ENCODE measurements at regions not wholly inside any gene's neighbourhood (a gene's known extent, or its start where the extent isn't known, plus 50 kb on each side); places are given as distances from the start of the nearest gene placed in this dataset.

DNA sequence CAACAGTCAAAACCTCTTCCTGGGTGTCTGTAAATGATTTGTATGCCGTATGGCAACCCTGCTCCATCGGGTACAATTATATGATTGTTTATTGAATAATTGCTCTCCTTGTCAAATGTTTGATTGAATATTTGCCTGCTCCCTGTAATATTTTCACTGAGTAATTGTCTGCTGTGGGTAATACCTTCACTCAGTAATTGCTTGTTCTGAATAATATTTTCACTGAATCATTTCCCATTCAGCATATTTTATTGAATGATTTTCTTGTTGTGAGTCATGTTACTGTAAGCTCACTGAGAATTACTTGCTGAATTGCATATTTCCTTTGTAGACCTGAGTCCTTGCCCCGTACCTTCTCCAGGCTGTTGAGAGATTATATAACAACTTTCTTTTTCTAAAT, 535.2 kb downstream of the METTL4 start:
- ChIA-PET CTCF (interaction anchor here (1.2 kb wide), 1 partner anchor 16 kb away, joined by 3 read pairs; no protein-coding TSS in a partner anchor), POLR2A (no interaction called here)
- no peak overlapping the region for H3K27ac Mint-ChIP-seq
- H3K4me3 Mint-ChIP-seq: no peak overlapping the region
- ATAC-seq (no peak), DNase-seq (no peak)
- no peaks in the 10 kb centered on the region for H3K27me3 Mint-ChIP-seq (ENCODE audit: low read depth)
- H3K9me3 Mint-ChIP-seq (ENCODE audit: insufficient read depth): no peaks in the 10 kb centered on the region
- H3K4me1 Mint-ChIP-seq (ENCODE audit: low read depth): no peaks in the 10 kb centered on the region
- no peaks in the 10 kb centered on the region for H3K36me3 Mint-ChIP-seq (ENCODE audit: low read depth)

DNA sequence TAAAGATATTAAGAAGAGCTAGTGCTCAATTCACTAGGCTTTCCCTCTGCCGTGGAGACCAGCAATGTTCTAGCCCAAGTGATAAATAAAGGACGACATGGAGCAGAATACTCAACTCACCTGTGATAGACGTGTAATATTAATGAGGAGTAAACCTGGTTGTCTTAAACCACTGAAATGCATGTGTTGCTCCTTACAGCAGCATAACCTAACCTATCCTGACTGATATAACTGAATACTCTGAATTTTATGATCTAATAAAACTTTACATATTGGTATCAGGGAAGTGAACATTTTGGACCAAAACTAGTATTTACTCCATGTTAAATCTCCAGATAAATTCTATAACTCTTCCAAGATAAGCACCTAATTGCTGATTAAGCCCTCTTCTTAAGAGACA, 531.0 kb downstream of the METTL4 start:
- no peak for ATAC-seq
- ChIA-PET CTCF (no interaction called here), POLR2A (no interaction called here)
- Mint-ChIP-seq H3K4me1 (ENCODE audit: low read depth) (no peaks in the 10 kb centered on the region), H3K4me3 (no peak overlapping the region), H3K9me3 (ENCODE audit: insufficient read depth) (peaks cover 6% of the 10 kb centered on the region), H3K36me3 (ENCODE audit: low read depth) (no peaks in the 10 kb centered on the region), H3K27ac (no peak overlapping the region), H3K27me3 (ENCODE audit: low read depth) (no peaks in the 10 kb centered on the region)
- DNase-seq: no peak

DNA sequence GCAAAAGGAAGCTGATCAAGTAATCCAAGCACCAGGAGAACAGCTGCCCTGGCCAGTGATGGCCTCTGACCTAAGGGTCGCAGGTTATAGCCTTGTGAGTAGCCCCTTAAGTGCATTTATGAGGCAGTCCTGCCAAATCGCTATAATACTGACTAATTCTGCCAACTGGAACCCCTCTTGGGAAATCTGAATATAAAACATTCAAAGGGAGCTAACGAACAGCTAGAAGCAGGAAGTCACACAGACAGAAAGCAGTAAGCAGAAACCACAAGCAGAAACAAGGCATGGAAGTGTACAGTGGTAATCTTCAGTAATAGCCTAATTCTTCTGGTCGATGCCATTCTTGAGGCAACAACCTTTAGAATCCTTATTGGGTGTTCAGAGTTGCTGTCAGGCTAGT, 521.3 kb downstream of the METTL4 start:
- Mint-ChIP-seq H3K27ac (no peak overlapping the region), H3K4me1 (ENCODE audit: low read depth) (peaks cover 7% of the 10 kb centered on the region), H3K4me3 (no peak overlapping the region), H3K36me3 (ENCODE audit: low read depth) (no peaks in the 10 kb centered on the region), H3K9me3 (ENCODE audit: insufficient read depth) (no peaks in the 10 kb centered on the region), H3K27me3 (ENCODE audit: low read depth) (peaks cover 2% of the 10 kb centered on the region)
- DNase-seq (no peak), ATAC-seq (no peak)
- ChIA-PET POLR2A (no interaction called here), CTCF (no interaction called here)

DNA sequence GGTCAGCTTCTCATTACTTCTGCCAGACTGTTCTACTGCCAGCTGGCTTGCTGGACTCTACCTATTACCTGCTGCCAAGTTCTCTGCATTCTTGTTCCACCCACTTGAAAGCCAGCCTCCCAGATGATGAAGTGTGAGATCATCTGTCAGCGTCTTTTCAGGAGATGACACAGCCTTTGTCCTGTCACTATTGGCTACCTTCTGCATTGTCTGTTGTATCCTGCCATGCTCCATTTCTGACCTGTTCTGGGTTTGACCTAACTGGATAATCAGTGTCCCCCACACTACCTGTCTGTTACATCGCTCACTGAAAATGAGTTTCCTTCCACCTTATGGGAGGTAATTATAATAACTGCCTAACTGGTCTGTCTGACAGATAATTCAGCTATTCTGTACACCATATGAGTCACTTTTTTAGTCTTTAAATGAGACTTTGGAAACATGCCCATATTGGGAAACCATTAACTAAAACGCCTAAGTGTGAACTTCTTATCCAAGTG, 520.6 kb downstream of the METTL4 start:
- ChIA-PET CTCF (no interaction called here), POLR2A (no interaction called here)
- Mint-ChIP-seq H3K36me3 (ENCODE audit: low read depth) (no peaks in the 10 kb centered on the region), H3K4me1 (ENCODE audit: low read depth) (peaks cover 7% of the 10 kb centered on the region), H3K4me3 (no peak overlapping the region), H3K27me3 (ENCODE audit: low read depth) (peaks cover 2% of the 10 kb centered on the region), H3K27ac (no peak overlapping the region), H3K9me3 (ENCODE audit: insufficient read depth) (no peaks in the 10 kb centered on the region)
- no peak for ATAC-seq
- DNase-seq: no peak

DNA sequence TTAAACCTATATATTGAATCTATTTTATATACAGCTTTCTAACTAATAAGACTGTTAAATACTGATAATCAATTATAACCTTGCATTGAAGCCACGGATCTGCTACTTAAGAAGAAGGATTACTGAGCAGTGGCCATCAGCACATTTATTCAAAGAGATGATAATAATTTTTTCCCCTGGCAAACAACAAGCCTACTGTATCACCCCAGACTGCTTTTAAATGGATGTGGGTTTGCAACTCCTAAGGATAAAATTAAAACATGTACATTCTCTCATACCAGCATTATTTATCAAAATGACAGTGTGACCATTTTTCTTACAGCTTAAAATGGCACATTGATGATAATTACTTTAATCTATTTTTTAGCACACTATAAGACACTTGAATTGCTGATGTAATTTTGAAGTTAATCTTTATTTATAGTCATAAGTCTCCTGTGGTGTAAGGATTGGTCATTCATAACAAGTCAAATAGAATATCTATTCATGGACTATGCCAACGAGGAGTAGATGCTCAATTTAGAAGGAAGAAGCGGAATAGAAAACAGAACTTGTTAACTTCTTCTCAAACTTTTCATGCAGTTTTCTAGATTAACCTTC, 517.7 kb downstream of the METTL4 start:
- Mint-ChIP-seq H3K4me1 (ENCODE audit: low read depth) (peaks cover 7% of the 10 kb centered on the region), H3K27me3 (ENCODE audit: low read depth) (peaks cover 2% of the 10 kb centered on the region), H3K9me3 (ENCODE audit: insufficient read depth) (no peaks in the 10 kb centered on the region), H3K4me3 (no peak overlapping the region), H3K36me3 (ENCODE audit: low read depth) (no peaks in the 10 kb centered on the region), H3K27ac (no peak overlapping the region)
- POLR2A ChIA-PET: no interaction called here
- CTCF ChIA-PET: no interaction called here
- ATAC-seq (no peak), DNase-seq (no peak)

DNA sequence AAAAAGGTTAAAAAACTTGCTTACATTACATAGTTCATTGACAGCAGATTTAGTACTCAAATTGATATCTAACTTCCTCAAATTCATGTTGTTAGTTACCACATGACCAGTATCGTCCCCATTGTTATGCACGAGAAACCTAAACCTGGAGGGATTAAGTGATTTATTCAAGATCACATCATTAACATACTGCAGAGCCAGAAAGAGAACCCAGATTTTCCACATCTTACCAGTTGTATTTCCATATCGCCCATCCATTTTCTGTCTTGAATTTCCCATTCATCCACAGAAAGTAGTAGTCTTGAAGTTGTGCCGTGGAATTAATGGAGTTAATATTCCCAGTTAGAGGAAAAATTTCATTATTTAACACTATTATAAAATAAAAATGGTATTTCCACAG, 512.0 kb downstream of the METTL4 start:
- DNase-seq (no peak), ATAC-seq (no peak)
- Mint-ChIP-seq H3K27ac (no peak overlapping the region), H3K9me3 (ENCODE audit: insufficient read depth) (peaks cover 8% of the 10 kb centered on the region), H3K4me1 (ENCODE audit: low read depth) (no peaks in the 10 kb centered on the region), H3K4me3 (no peak overlapping the region), H3K27me3 (ENCODE audit: low read depth) (no peaks in the 10 kb centered on the region), H3K36me3 (ENCODE audit: low read depth) (no peaks in the 10 kb centered on the region)
- ChIA-PET POLR2A (no interaction called here), CTCF (no interaction called here)

DNA sequence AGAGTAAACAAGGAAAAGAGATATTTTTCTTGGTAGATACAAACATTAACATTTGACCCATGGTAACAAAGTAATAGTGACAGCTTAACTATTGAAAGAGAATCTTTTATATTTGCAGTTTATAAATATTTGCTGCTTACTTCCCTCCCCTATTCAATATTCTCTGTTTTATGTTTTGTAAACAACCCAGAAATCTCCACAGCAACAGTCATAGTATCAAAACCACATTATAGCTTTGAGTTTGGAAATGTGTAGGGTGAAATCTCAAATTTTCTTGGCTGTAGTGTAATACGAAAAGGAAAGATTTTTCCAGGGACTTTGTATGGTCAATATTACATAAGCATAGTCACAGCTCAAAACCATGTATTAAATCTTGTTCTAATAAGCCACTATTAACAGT, 511.2 kb downstream of the METTL4 start:
- DNase-seq (no peak), ATAC-seq (no peak)
- ChIA-PET POLR2A (no interaction called here), CTCF (no interaction called here)
- H3K27ac Mint-ChIP-seq: no peak overlapping the region
- no peaks in the 10 kb centered on the region for H3K36me3 Mint-ChIP-seq (ENCODE audit: low read depth)
- no peaks in the 10 kb centered on the region for H3K4me1 Mint-ChIP-seq (ENCODE audit: low read depth)
- H3K4me3 Mint-ChIP-seq: no peak overlapping the region
- H3K27me3 Mint-ChIP-seq (ENCODE audit: low read depth): no peaks in the 10 kb centered on the region
- H3K9me3 Mint-ChIP-seq (ENCODE audit: insufficient read depth): peaks cover 10% of the 10 kb centered on the region

DNA sequence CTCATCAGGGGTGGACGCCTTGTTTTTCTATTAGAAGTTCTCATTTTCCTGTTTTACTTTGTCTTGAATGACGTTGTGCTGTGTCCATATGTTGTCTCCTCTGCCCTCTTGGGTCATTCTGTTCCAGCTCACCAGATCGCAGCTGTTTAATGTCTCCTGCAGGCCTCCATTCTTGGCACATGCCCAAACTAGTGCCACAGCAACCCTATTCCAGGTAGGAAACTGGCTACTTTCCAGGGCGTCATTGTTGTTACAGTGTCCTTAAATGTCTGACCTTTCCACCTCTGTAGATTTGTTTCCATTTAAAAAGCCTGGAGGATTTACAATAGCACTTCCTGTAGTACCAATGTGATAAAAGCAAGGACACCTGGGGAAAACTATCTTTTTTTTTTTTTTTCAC, 500.7 kb downstream of the METTL4 start:
- Mint-ChIP-seq H3K9me3 (ENCODE audit: insufficient read depth) (no peaks in the 10 kb centered on the region), H3K27ac (no peak overlapping the region), H3K36me3 (ENCODE audit: low read depth) (no peaks in the 10 kb centered on the region), H3K27me3 (ENCODE audit: low read depth) (no peaks in the 10 kb centered on the region), H3K4me1 (ENCODE audit: low read depth) (no peaks in the 10 kb centered on the region), H3K4me3 (no peak overlapping the region)
- POLR2A ChIA-PET: no interaction called here
- no peak for DNase-seq
- no peak for ATAC-seq
- CTCF ChIA-PET: no interaction called here

DNA sequence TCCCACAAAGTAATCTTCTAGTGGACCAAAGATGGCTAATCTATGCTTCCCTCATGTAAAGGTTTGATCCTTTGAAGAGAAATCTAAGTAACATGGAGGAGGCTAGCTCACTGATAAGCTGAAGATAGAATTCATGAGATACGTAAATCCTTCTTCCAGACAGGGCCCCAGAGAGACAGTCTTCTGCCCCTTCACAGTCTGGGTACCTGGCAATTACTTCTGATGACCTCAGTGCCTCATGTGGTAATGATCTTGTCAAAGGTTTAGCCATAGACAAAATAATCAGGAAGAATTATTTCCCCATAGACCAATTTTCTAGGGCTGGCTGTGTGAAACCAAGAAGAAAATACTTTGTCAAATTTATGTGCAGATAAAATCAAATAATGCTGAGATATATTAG, 495.8 kb downstream of the METTL4 start:
- no peak overlapping the region for H3K4me3 Mint-ChIP-seq
- no peak overlapping the region for H3K27ac Mint-ChIP-seq
- H3K4me1 Mint-ChIP-seq (ENCODE audit: low read depth): no peaks in the 10 kb centered on the region
- ATAC-seq (no peak), DNase-seq (no peak)
- H3K9me3 Mint-ChIP-seq (ENCODE audit: insufficient read depth): no peaks in the 10 kb centered on the region
- no peaks in the 10 kb centered on the region for H3K27me3 Mint-ChIP-seq (ENCODE audit: low read depth)
- CTCF ChIA-PET: no interaction called here
- H3K36me3 Mint-ChIP-seq (ENCODE audit: low read depth): no peaks in the 10 kb centered on the region
- POLR2A ChIA-PET: no interaction called here

DNA sequence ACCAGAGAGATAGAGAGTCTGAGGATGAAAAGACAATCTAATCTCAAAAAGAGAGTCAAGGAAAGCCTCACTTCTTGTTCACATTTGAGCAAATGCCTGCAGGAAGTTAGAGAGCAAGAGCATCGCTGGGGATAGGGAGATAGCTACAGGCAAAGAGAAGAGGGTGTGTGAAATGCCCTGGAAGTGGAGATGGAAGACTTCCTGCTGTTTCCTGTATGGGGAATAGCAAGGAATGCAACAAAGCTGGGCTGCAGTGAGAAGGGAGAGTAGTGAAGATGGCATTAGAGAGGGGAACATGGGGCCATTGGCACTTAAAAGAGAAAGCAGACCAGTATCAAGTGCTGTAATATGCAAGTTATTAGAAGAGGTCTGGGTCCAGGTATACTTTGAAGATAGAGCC, 488.6 kb downstream of the METTL4 start:
- Mint-ChIP-seq H3K9me3 (ENCODE audit: insufficient read depth) (no peaks in the 10 kb centered on the region), H3K36me3 (ENCODE audit: low read depth) (no peaks in the 10 kb centered on the region), H3K27ac (no peak overlapping the region), H3K4me1 (ENCODE audit: low read depth) (no peaks in the 10 kb centered on the region), H3K4me3 (no peak overlapping the region), H3K27me3 (ENCODE audit: low read depth) (no peaks in the 10 kb centered on the region)
- DNase-seq: no peak
- CTCF ChIA-PET: no interaction called here
- ATAC-seq: no peak
- POLR2A ChIA-PET: no interaction called here

DNA sequence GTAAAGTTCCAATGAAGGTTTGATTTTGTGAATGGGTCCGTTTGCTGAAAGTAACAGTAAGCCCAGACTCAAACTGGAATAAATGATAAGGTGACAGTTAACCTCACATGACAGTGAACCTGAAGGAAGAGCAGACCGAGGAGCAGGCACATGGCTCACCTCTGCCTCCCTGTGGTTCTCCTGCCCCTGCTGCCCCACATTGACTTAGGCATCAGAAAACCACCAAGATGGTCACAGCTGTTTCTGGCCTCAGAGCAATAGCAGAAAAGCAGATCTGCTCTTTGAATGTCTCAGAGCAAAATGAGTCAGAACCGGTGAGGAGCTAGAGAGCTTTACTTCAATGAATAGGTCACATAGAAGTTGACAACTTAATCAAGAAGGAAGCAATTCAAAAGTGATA, 487.6 kb downstream of the METTL4 start:
- H3K27ac Mint-ChIP-seq: no peak overlapping the region
- DNase-seq (no peak), ATAC-seq (no peak)
- no peaks in the 10 kb centered on the region for H3K27me3 Mint-ChIP-seq (ENCODE audit: low read depth)
- no peak overlapping the region for H3K4me3 Mint-ChIP-seq
- no peaks in the 10 kb centered on the region for H3K4me1 Mint-ChIP-seq (ENCODE audit: low read depth)
- no peaks in the 10 kb centered on the region for H3K36me3 Mint-ChIP-seq (ENCODE audit: low read depth)
- CTCF ChIA-PET: interaction anchor here (0.9 to 1.3 kb wide), 2 partner anchors 10 to 21 kb away, joined by 3 to 5 read pairs; no protein-coding TSS in a partner anchor
- no peaks in the 10 kb centered on the region for H3K9me3 Mint-ChIP-seq (ENCODE audit: insufficient read depth)
- POLR2A ChIA-PET: no interaction called here

DNA sequence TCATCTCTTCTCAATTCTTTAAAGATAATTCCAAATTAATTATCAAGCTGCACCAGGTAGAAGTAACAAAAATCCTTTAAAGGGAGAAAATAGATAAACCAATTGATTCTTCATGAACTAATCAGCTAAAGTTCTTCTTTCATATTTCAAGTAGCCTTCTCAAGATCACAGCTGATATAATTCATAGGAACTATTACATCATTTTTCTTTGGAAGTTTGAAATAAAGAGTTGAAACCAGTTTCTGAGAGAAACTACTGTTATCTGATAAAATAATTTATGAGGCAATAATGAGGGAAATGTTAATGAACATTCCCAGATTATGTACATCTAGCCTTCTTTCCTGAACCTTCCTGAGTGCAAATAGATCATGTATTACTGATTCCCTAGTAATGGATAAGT, 484.9 kb downstream of the METTL4 start:
- CTCF ChIA-PET: interaction anchor here (1.2 kb wide), 1 partner anchor 18 kb away, joined by 3 read pairs; no protein-coding TSS in a partner anchor
- DNase-seq: no peak
- H3K9me3 Mint-ChIP-seq (ENCODE audit: insufficient read depth): no peaks in the 10 kb centered on the region
- POLR2A ChIA-PET: no interaction called here
- H3K27ac Mint-ChIP-seq: no peak overlapping the region
- H3K27me3 Mint-ChIP-seq (ENCODE audit: low read depth): no peaks in the 10 kb centered on the region
- no peaks in the 10 kb centered on the region for H3K36me3 Mint-ChIP-seq (ENCODE audit: low read depth)
- peaks cover 6% of the 10 kb centered on the region for H3K4me1 Mint-ChIP-seq (ENCODE audit: low read depth)
- no peak for ATAC-seq
- H3K4me3 Mint-ChIP-seq: no peak overlapping the region

All from activated CD8-positive, alpha-beta T cell treated with anti-CD3 and anti-CD28 coated beads, Interleukin-2, amount 10 ng/mL, durations not matched to agents 7 days and 5 days (primary cell).